GM12878 (cell line): ENCODE measurements at regions not wholly inside any gene's neighbourhood (a gene's known extent, or its start where the extent isn't known, plus 50 kb on each side); places are given as distances from the start of the nearest gene placed in this dataset.

Experiments
- ATAC-seq: fragments of 200-7000 bp; cut with Tn5 transposase; 3 replicates; pipeline ENCODE4 v1.9.1; 2020; ENCODE audit warnings: mild to moderate bottlenecking, moderate library complexity
- BruUV-seq: library from RNA; stranded (reverse); fragments of 400-500 nt; replicated peaks from 2 replicates; lab custom pipeline; 2021; lab: Mats Ljungman, UMichigan
- CTCF ChIA-PET: fragments of 300-600 bp; sonication (Branson Sonifier 250); formaldehyde crosslinking; extraction: SDS; loops from one replicate; lab custom pipeline; 2021; ENCODE audit warnings: inconsistent platforms; lab: Yijun Ruan, JAX
- POLR2A ChIA-PET: fragments of 350-600 bp; formaldehyde crosslinking; extraction: SDS; loops from one replicate; lab custom pipeline; 2021; ENCODE audit warnings: inconsistent platforms; lab: Charles Lee
- RAD21 ChIA-PET: fragments of 300-600 bp; sonication (Branson Sonifier 250); formaldehyde crosslinking; loops from one replicate; lab custom pipeline; 2023; ENCODE audit warnings: antibody characterized with exemption; ENCODE audit not compliant: unreplicated experiment; lab: Charles Lee
- SMC1A ChIA-PET: fragments of 300-600 bp; sonication (Branson Sonifier 250); formaldehyde crosslinking; loops from one replicate; lab custom pipeline; 2023; ENCODE audit not compliant: unreplicated experiment, uncharacterized antibody; lab: Charles Lee
- DNase-seq: peaks from one replicate; pipeline ENCODE4 v3.0.0-alpha.2; 2011; ENCODE audit warnings: low read depth, low spot score
- FAIRE-seq: peaks from 3 replicates; lab custom pipeline; 2011; peaks lifted over from hg19 to GRCh38; lab: Jason Lieb, UNC
- H2AFZ ChIP-seq: 2 replicates; pipeline ENCODE4 v1.6.0; 2011; ENCODE audit warnings: low read depth, low read length, control low read depth; ENCODE audit not compliant: control insufficient read depth
- H3K27ac ChIP-seq: 2 replicates; pipeline ENCODE4 v1.5.1; 2011; ENCODE audit warnings: control low read depth; ENCODE audit not compliant: control insufficient read depth, insufficient read depth
- H3K27me3 ChIP-seq, 2 experiments: replicated peaks in 1 of 2; 2 replicates each; pipeline versions ENCODE4 v1.6.0 to v1.6.1; 2011; ENCODE audit warnings: low read length in 1 of 2; ENCODE audit not compliant: control insufficient read depth in 2 of 2, insufficient read depth in 2 of 2
- H3K36me3 ChIP-seq, 2 experiments: 2 replicates each; pipeline ENCODE4 v1.5.1; 2011; ENCODE audit warnings: low read length in 1 of 2; ENCODE audit not compliant: control insufficient read depth in 2 of 2, insufficient read depth in 2 of 2
- H3K4me1 ChIP-seq: 2 replicates; pipeline ENCODE4 v1.6.1; 2011; ENCODE audit warnings: mild to moderate bottlenecking, low read length, moderate library complexity, mixed read lengths; ENCODE audit not compliant: control insufficient read depth, insufficient read depth
- H3K4me2 ChIP-seq: 2 replicates; pipeline ENCODE4 v1.6.0; 2011; ENCODE audit warnings: control low read depth; ENCODE audit not compliant: control insufficient read depth, insufficient read depth
- H3K4me3 ChIP-seq: fragments of 200-600 bp; sonication (generic); 2 replicates; pipeline ENCODE4 v1.5.1; 2016
- H3K79me2 ChIP-seq: 2 replicates; pipeline ENCODE4 v1.6.0; 2011; ENCODE audit warnings: low read length; ENCODE audit not compliant: control insufficient read depth, insufficient read depth
- H3K9ac ChIP-seq: 2 replicates; pipeline ENCODE4 v1.8.0; 2011; ENCODE audit warnings: low read length, control low read depth, mixed read lengths; ENCODE audit not compliant: control insufficient read depth, insufficient read depth
- H3K9me3 ChIP-seq: replicated peaks from 3 replicates; pipeline ENCODE4 v1.5.1; 2011; ENCODE audit warnings: mild to moderate bottlenecking, low read length; ENCODE audit not compliant: control insufficient read depth, insufficient read depth
- H4K20me1 ChIP-seq: 2 replicates; pipeline ENCODE4 v1.6.0; 2011; ENCODE audit not compliant: control insufficient read depth, insufficient read depth
- BMI1 ChIP-seq: fragments of 450-650 bp; IDR thresholded peaks from 2 replicates; pipeline ENCODE4 v1.6.1; 2016; ENCODE audit warnings: mild to moderate bottlenecking, moderate library complexity, borderline replicate concordance
- CHD2 ChIP-seq: IDR thresholded peaks from 2 replicates; pipeline ENCODE4 v1.6.1; 2011; ENCODE audit warnings: low read depth, low read length, improper control_type of control experiment, borderline replicate concordance
- DPF2 ChIP-seq: fragments of 450-650 bp; IDR thresholded peaks from 2 replicates; pipeline ENCODE4 v1.6.1; 2017; ENCODE audit warnings: mild to moderate bottlenecking
- ELK1 ChIP-seq: IDR thresholded peaks from 2 replicates; pipeline ENCODE4 v1.6.1; 2012; ENCODE audit warnings: low read depth, low read length, improper control_type of control experiment
- GABPA ChIP-seq: IDR thresholded peaks from 2 replicates; pipeline ENCODE4 v1.6.1; 2014; ENCODE audit warnings: antibody characterized with exemption, low read depth, mild to moderate bottlenecking, inconsistent platforms
- JUND ChIP-seq: IDR thresholded peaks from 2 replicates; pipeline ENCODE4 v1.6.1; 2012; ENCODE audit warnings: low read depth, mild to moderate bottlenecking, low read length, improper control_type of control experiment, moderate library complexity
- KLF5 ChIP-seq: fragments of 450-650 bp; IDR thresholded peaks from 2 replicates; pipeline ENCODE4 v1.6.1; 2014; ENCODE audit warnings: mild to moderate bottlenecking; ENCODE audit not compliant: partially characterized antibody
- PAX5 ChIP-seq: IDR thresholded peaks from 2 replicates; pipeline ENCODE4 v1.6.1; 2011; ENCODE audit warnings: low read depth, low read length, borderline replicate concordance
- PKNOX1 ChIP-seq: fragments of 450-650 bp; IDR thresholded peaks from 2 replicates; pipeline ENCODE4 v1.6.1; 2016; ENCODE audit warnings: mild to moderate bottlenecking
- RBBP5 ChIP-seq: fragments of 200-600 bp; sonication (generic); conservative IDR thresholded peaks from 2 replicates; pipeline ENCODE4 v1.6.1; 2016
- SPI1 ChIP-seq: IDR thresholded peaks from 2 replicates; pipeline ENCODE4 v1.6.1; 2011; ENCODE audit warnings: low read depth, mild to moderate bottlenecking, low read length, moderate library complexity, borderline replicate concordance; ENCODE audit not compliant: insufficient read depth
- SRF ChIP-seq, 2 experiments: IDR thresholded peaks; 2 replicates each; pipeline ENCODE4 v1.6.1; 2011; ENCODE audit warnings: low read depth in 2 of 2, low read length in 2 of 2, mild to moderate bottlenecking in 1 of 2, moderate library complexity in 1 of 2
- YBX1 ChIP-seq: fragments of 450-650 bp; IDR thresholded peaks from 2 replicates; pipeline ENCODE4 v1.6.1; 2016; ENCODE audit warnings: antibody characterized with exemption
- WGBS: methylation state at CpG from one replicate; pipeline ENCODE4 v1.1.6; 2016; ENCODE audit warnings: low lambda C conversion rate; ENCODE audit not compliant: insufficient replicate concordance, insufficient coverage; ENCODE audit errors: missing lambda C conversion rate; 5-methylcytosine and 5-hydroxymethylcytosine counted together
- in situ Hi-C: fragments of 300-500 bp; cut with MboI; formaldehyde crosslinking; loops from 9 replicates; pipeline ENCODE4 v1.14.3; 2018; ENCODE audit warnings: mixed read lengths
- intact Hi-C: fragments of 100-400 bp; cut with micrococcal nuclease; formaldehyde crosslinking; loops from one replicate; pipeline ENCODE4 v1.14.2; 2022; ENCODE audit not compliant: unreplicated experiment
- TF ChIP-seq, protein P1 (sequence below): IDR thresholded peaks from 2 replicates; pipeline ENCODE4 v1.6.1; 2011; ENCODE audit warnings: borderline replicate concordance, low read depth, mild to moderate bottlenecking, moderate library complexity, low read length; ENCODE audit not compliant: insufficient read depth, poor library complexity, severe bottlenecking
- TF ChIP-seq, protein P2 (sequence below): IDR thresholded peaks from 2 replicates; pipeline ENCODE4 v1.6.1; 2012; ENCODE audit warnings: low read depth, low read length, improper control_type of control experiment

DNA sequence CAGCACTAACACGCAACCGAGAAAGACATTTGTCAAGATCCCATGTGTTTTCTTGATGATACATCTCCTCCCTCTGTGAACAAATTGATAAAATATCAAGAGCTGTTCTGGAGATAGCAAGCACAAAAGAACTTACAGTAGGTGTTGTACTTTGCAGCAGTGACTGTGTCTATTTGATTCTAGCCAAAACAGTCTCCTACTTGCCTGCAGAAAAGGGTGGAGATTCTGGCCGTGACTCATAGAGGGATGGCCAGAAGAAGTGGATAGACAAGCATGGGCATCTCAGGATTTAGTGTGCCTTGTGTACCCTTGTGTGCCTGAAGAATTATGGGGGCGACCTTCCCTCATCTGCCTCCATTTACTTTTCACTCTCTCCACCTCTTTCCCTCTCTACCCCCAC lies 458.4 kb upstream of the LRRC7 start:
- Histone ChIP-seq H2AFZ (no peak overlapping the region), H3K36me3 (no peaks in the 10 kb centered on the region), H4K20me1 (no peaks in the 10 kb centered on the region), H3K9ac (no peak overlapping the region), H3K79me2 (no peaks in the 10 kb centered on the region), H3K4me3 (no peak overlapping the region), H3K27me3 (no peaks in the 10 kb centered on the region), H3K27ac (no peak overlapping the region), H3K4me2 (no peak overlapping the region), H3K4me1 (no peaks in the 10 kb centered on the region), H3K9me3 (no peaks in the 10 kb centered on the region)
- intact Hi-C loops, result loop anchor here (10.0 kb wide), 1 partner anchor 56 kb away; no protein-coding TSS in a partner anchor
- 54% methylated on average over 4 of the region's 4 CpGs for WGBS
- FAIRE-seq, result no peak
- no TSS peak for BruUV-seq
- CTCF ChIA-PET, result no interaction called here
- RAD21 ChIA-PET, result no interaction called here
- DNase-seq, result no peak
- TF ChIP-seq SPI1 (no peak), PKNOX1 (no peak)
- TF ChIP-seq, protein P1, sequence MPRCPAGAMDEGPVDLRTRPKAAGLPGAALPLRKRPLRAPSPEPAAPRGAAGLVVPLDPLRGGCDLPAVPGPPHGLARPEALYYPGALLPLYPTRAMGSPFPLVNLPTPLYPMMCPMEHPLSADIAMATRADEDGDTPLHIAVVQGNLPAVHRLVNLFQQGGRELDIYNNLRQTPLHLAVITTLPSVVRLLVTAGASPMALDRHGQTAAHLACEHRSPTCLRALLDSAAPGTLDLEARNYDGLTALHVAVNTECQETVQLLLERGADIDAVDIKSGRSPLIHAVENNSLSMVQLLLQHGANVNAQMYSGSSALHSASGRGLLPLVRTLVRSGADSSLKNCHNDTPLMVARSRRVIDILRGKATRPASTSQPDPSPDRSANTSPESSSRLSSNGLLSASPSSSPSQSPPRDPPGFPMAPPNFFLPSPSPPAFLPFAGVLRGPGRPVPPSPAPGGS, result no peak
- SMC1A ChIA-PET, result no interaction called here
- ATAC-seq, result no peak
- POLR2A ChIA-PET, result no interaction called here
- in situ Hi-C loops, result no loop called here

- no peak overlapping the region for H3K9ac ChIP-seq
- ATAC-seq, result no peak
- ChIA-PET RAD21 (interaction anchor here (0.7 kb wide), 1 partner anchor 66 kb away, joined by 4 read pairs; no protein-coding TSS in a partner anchor), SMC1A (no interaction called here), CTCF (interaction anchor here (0.8 kb wide), 1 partner anchor 33 kb away, joined by 3 read pairs; no protein-coding TSS in a partner anchor), POLR2A (no interaction called here)
- no peaks in the 10 kb centered on the region for H3K79me2 ChIP-seq
- BruUV-seq, result no TSS peak
- no peak for DNase-seq
- H3K4me1 ChIP-seq, result no peaks in the 10 kb centered on the region
- H3K4me2 ChIP-seq, result no peak overlapping the region
- H3K36me3 ChIP-seq, result no peaks in the 10 kb centered on the region
- H4K20me1 ChIP-seq, result no peaks in the 10 kb centered on the region
- H3K9me3 ChIP-seq, result no peaks in the 10 kb centered on the region
- 87% methylated on average over 1 of the region's 1 CpG for WGBS
- no peak overlapping the region for H3K4me3 ChIP-seq
- H2AFZ ChIP-seq, result no peak overlapping the region
- FAIRE-seq, result no peak
- no peaks in the 10 kb centered on the region for H3K27me3 ChIP-seq
- in situ Hi-C loops, result no loop called here
- H3K27ac ChIP-seq, result no peak overlapping the region
- intact Hi-C loops, result no loop called here
- TF ChIP-seq RBBP5, result no peak
- TF ChIP-seq GABPA, result no peak
- TF ChIP-seq BMI1, result no peak
- no peak for TF ChIP-seq SRF (IDR thresholded peaks at IDR 0.05; ENCODE audit: low read depth in 2 of 2, low read length in 2 of 2)
- TF ChIP-seq CHD2, result no peak
- TF ChIP-seq DPF2, result no peak
- no peak for TF ChIP-seq JUND
- TF ChIP-seq KLF5, result no peak
- no peak for TF ChIP-seq YBX1
- TF ChIP-seq PAX5, result no peak
- no peak for TF ChIP-seq ELK1
- TF ChIP-seq, protein P2, sequence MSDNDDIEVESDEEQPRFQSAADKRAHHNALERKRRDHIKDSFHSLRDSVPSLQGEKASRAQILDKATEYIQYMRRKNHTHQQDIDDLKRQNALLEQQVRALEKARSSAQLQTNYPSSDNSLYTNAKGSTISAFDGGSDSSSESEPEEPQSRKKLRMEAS, result no peak
Measured at GRCh38 chr1:69110851-69111250, 456.9 kb upstream of the LRRC7 start.
